IMR-90 (cell line): ENCODE measurements at regions not wholly inside any gene's neighbourhood (a gene's known extent, or its start where the extent isn't known, plus 50 kb on each side); places are given as distances from the start of the nearest gene placed in this dataset.
A peak's percentile ranks its signal among the peaks of the same experiment; 100 is the strongest.

Source experiments
- ATAC-seq: fragments of 200-7000 bp; cut with Tn5 transposase; 2 replicates; pipeline ENCODE4 v1.9.1; 2020; ENCODE audit warnings: low read depth, mild to moderate bottlenecking, moderate library complexity
- BruUV-seq: library from RNA; stranded (reverse); fragments of 400-500 nt; replicated peaks from 2 replicates; lab custom pipeline; 2021; lab: Mats Ljungman, UMichigan
- CTCF ChIA-PET: fragments of 300-600 bp; formaldehyde crosslinking; extraction: SDS; loops from one replicate; lab custom pipeline; 2021; ENCODE audit warnings: antibody characterized with exemption; lab: Yijun Ruan, JAX
- POLR2A ChIA-PET: fragments of 300-600 bp; sonication (Branson Sonifier 250); formaldehyde crosslinking; loops from one replicate; lab custom pipeline; 2022; ENCODE audit warnings: antibody characterized with exemption; ENCODE audit not compliant: unreplicated experiment; lab: Charles Lee
- DNase-seq: peaks from one replicate; pipeline ENCODE4 v3.0.0; 2013
- H2AFZ ChIP-seq: replicated peaks from 2 replicates; pipeline ENCODE3; 2013; ENCODE audit warnings: low read length, mild to moderate bottlenecking; ENCODE audit not compliant: poor library complexity
- H2AK5ac ChIP-seq: 2 replicates; pipeline ENCODE4 v1.6.1; 2013; ENCODE audit warnings: low read depth, low read length, inconsistent platforms
- H2AK9ac ChIP-seq: replicated peaks from 2 replicates; pipeline ENCODE3; 2013; ENCODE audit warnings: mild to moderate bottlenecking, low read depth, low read length, moderate library complexity; ENCODE audit not compliant: poor library complexity
- H2BK120ac ChIP-seq: 2 replicates; pipeline ENCODE4 v1.6.1; 2013; ENCODE audit warnings: low read depth, low read length, inconsistent platforms
- H2BK15ac ChIP-seq: 3 replicates; pipeline ENCODE4 v1.6.1; 2013; ENCODE audit warnings: low read depth, low read length, inconsistent platforms
- H2BK20ac ChIP-seq: 2 replicates; pipeline ENCODE4 v1.6.1; 2013; ENCODE audit warnings: low read depth, mild to moderate bottlenecking, inconsistent platforms, low read length, moderate library complexity
- H2BK5ac ChIP-seq: 2 replicates; pipeline ENCODE4 v1.6.1; 2013; ENCODE audit warnings: mild to moderate bottlenecking, low read depth, low read length, inconsistent platforms; ENCODE audit not compliant: poor library complexity, severe bottlenecking
- H3K14ac ChIP-seq: replicated peaks from 2 replicates; pipeline ENCODE4 v1.6.1; 2013; ENCODE audit warnings: low read depth, low read length, inconsistent platforms
- H3K18ac ChIP-seq: 2 replicates; pipeline ENCODE4 v1.6.1; 2013; ENCODE audit warnings: low read depth, low read length, control low read depth
- H3K23ac ChIP-seq: 2 replicates; pipeline ENCODE4 v1.6.1; 2013; ENCODE audit warnings: low read depth, low read length, inconsistent platforms
- H3K27ac ChIP-seq: 2 replicates; pipeline ENCODE4 v1.5.1; 2013; ENCODE audit warnings: mild to moderate bottlenecking, control low read depth, low read length; ENCODE audit not compliant: insufficient read depth
- H3K27me3 ChIP-seq: 2 replicates; pipeline ENCODE4 v1.6.1; 2013; ENCODE audit warnings: low read length; ENCODE audit not compliant: control insufficient read depth, insufficient read depth
- H3K36me3 ChIP-seq: 2 replicates; pipeline ENCODE4 v1.6.1; 2013; ENCODE audit warnings: low read length, mixed read lengths; ENCODE audit not compliant: control insufficient read depth, insufficient read depth
- H3K4ac ChIP-seq: 2 replicates; pipeline ENCODE4 v1.6.1; 2013; ENCODE audit warnings: low read depth, low read length, inconsistent platforms
- H3K4me1 ChIP-seq: 2 replicates; pipeline ENCODE4 v1.6.1; 2013; ENCODE audit warnings: low read length, mixed read lengths; ENCODE audit not compliant: control insufficient read depth, insufficient read depth
- H3K4me2 ChIP-seq: 2 replicates; pipeline ENCODE4 v1.6.1; 2013; ENCODE audit warnings: low read depth, mild to moderate bottlenecking, control low read depth, low read length, moderate library complexity
- H3K4me3 ChIP-seq: 2 replicates; pipeline ENCODE4 v1.5.1; 2013; ENCODE audit warnings: low read depth, mild to moderate bottlenecking, control low read depth, low read length, moderate library complexity; ENCODE audit not compliant: insufficient read depth
- H3K56ac ChIP-seq: 2 replicates; pipeline ENCODE4 v1.6.1; 2013; ENCODE audit warnings: low read length, inconsistent platforms; ENCODE audit not compliant: insufficient read depth; ENCODE audit errors: extremely low read depth
- H3K79me1 ChIP-seq, 2 experiments: 2 replicates each; pipeline ENCODE4 v1.6.1; 2013; ENCODE audit warnings: low read length in 2 of 2, inconsistent platforms in 1 of 2, low read depth in 1 of 2
- H3K9ac ChIP-seq: 2 replicates; pipeline ENCODE4 v1.6.1; 2013; ENCODE audit warnings: low read depth, low read length, control low read depth
- H3K9me1 ChIP-seq: 2 replicates; pipeline ENCODE4 v1.6.1; 2013; ENCODE audit warnings: low read length, inconsistent platforms; ENCODE audit not compliant: insufficient read depth
- H3K9me3 ChIP-seq: 2 replicates; pipeline ENCODE4 v1.6.1; 2013; ENCODE audit warnings: low read length; ENCODE audit not compliant: control insufficient read depth, insufficient read depth
- H4K20me1 ChIP-seq: 2 replicates; pipeline ENCODE4 v1.6.1; 2013; ENCODE audit warnings: low read length, inconsistent platforms; ENCODE audit not compliant: insufficient read depth
- H4K5ac ChIP-seq: 2 replicates; pipeline ENCODE4 v1.6.1; 2013; ENCODE audit warnings: mild to moderate bottlenecking, low read depth, low read length, control low read depth
- H4K8ac ChIP-seq, 2 experiments: 2 replicates each; pipeline ENCODE4 v1.6.1; 2013; ENCODE audit warnings: low read depth in 2 of 2, low read length in 2 of 2, control low read depth in 1 of 2, inconsistent platforms in 1 of 2
- H4K91ac ChIP-seq: 2 replicates; pipeline ENCODE4 v1.6.1; 2013; ENCODE audit warnings: low read depth, low read length, inconsistent platforms; ENCODE audit not compliant: insufficient read depth
- BHLHE40 ChIP-seq: fragments of 150-350 bp; IDR thresholded peaks from 2 replicates; pipeline ENCODE4 v1.6.1; 2016; ENCODE audit warnings: mild to moderate bottlenecking, low read depth, low read length
- CEBPB ChIP-seq: IDR thresholded peaks from 2 replicates; pipeline ENCODE4 v1.6.1; 2012; ENCODE audit warnings: low read depth, low read length, improper control_type of control experiment
- CHD1 ChIP-seq: IDR thresholded peaks from 2 replicates; pipeline ENCODE4 v1.6.1; 2012; ENCODE audit warnings: low read depth, low read length, improper control_type of control experiment
- FOS ChIP-seq: fragments of 150-350 bp; IDR thresholded peaks from 2 replicates; pipeline ENCODE4 v1.6.1; 2016; ENCODE audit warnings: low read depth, low read length
- MAFK ChIP-seq: IDR thresholded peaks from 2 replicates; pipeline ENCODE4 v1.6.1; 2012; ENCODE audit warnings: low read depth, low read length, improper control_type of control experiment
- MAZ ChIP-seq: IDR thresholded peaks from 2 replicates; pipeline ENCODE4 v1.6.1; 2012; ENCODE audit warnings: low read depth, mild to moderate bottlenecking, low read length, improper control_type of control experiment, moderate library complexity, borderline replicate concordance
- MXI1 ChIP-seq: IDR thresholded peaks from 2 replicates; pipeline ENCODE4 v1.6.1; 2012; ENCODE audit warnings: low read depth, mild to moderate bottlenecking, low read length, moderate library complexity, borderline replicate concordance
- NFE2L2 ChIP-seq: fragments of 150-350 bp; IDR thresholded peaks from 2 replicates; pipeline ENCODE4 v1.6.1; 2016; ENCODE audit warnings: low read depth, mild to moderate bottlenecking, low read length
- POLR2A ChIP-seq: IDR thresholded peaks from 2 replicates; pipeline ENCODE4 v1.6.1; 2012; ENCODE audit warnings: mild to moderate bottlenecking, low read depth, low read length
- RAD21 ChIP-seq: IDR thresholded peaks from 2 replicates; pipeline ENCODE4 v1.6.1; 2012; ENCODE audit warnings: low read length, improper control_type of control experiment
- RCOR1 ChIP-seq: IDR thresholded peaks from 2 replicates; pipeline ENCODE4 v1.6.1; 2012; ENCODE audit warnings: mild to moderate bottlenecking, low read length, improper control_type of control experiment; ENCODE audit not compliant: insufficient replicate concordance
- RFX5 ChIP-seq: IDR thresholded peaks from 2 replicates; pipeline ENCODE4 v1.8.0; 2012; ENCODE audit warnings: low read depth, mild to moderate bottlenecking, low read length, moderate library complexity
- SMC3 ChIP-seq: fragments of 150-350 bp; IDR thresholded peaks from 2 replicates; pipeline ENCODE4 v1.6.1; 2016; ENCODE audit warnings: low read depth, mild to moderate bottlenecking, antibody characterized with exemption, low read length, moderate library complexity
- WGBS, 2 experiments: methylation state at CpG; one replicate each; pipeline versions ENCODE4 v1.1.5 to v1.1.7; 2013; ENCODE audit warnings: missing lambda C conversion rate in 2 of 2; ENCODE audit not compliant: insufficient read length in 1 of 2; ENCODE audit errors: extremely low coverage in 2 of 2; 5-methylcytosine and 5-hydroxymethylcytosine counted together
- dilution Hi-C: fragments of 300-500 bp; cut with HindIII; formaldehyde crosslinking; loops from one replicate; pipeline ENCODE4 v1.14.3; 2018; ENCODE audit warnings: low sequenced_read_pairs; ENCODE audit not compliant: unreplicated experiment
- in situ Hi-C: fragments of 300-500 bp; cut with MboI; formaldehyde crosslinking; loops from 3 replicates; pipeline ENCODE4 v1.14.3; 2019; ENCODE audit warnings: low sequenced_read_pairs, inconsistent platforms, mixed read lengths
- intact Hi-C: fragments of 100-400 bp; cut with micrococcal nuclease; formaldehyde crosslinking; loops from 2 replicates; pipeline ENCODE4 v1.10.0; 2022
- TF ChIP-seq, protein P1 (sequence below): fragments of 150-350 bp; IDR thresholded peaks from 2 replicates; pipeline ENCODE4 v1.6.1; 2016; ENCODE audit warnings: low read depth, mild to moderate bottlenecking, low read length, moderate library complexity, borderline replicate concordance
- TF ChIP-seq, protein P2 (sequence below): fragments of 150-350 bp; IDR thresholded peaks from 2 replicates; pipeline ENCODE4 v1.6.1; 2017; ENCODE audit warnings: mild to moderate bottlenecking, antibody characterized with exemption, low read length, low read depth
- TF ChIP-seq, protein P3 (sequence below): conservative IDR thresholded peaks from 2 replicates; pipeline ENCODE4 v1.5.1; 2012; ENCODE audit warnings: mild to moderate bottlenecking, low read depth, low read length, improper control_type of control experiment

DNA sequence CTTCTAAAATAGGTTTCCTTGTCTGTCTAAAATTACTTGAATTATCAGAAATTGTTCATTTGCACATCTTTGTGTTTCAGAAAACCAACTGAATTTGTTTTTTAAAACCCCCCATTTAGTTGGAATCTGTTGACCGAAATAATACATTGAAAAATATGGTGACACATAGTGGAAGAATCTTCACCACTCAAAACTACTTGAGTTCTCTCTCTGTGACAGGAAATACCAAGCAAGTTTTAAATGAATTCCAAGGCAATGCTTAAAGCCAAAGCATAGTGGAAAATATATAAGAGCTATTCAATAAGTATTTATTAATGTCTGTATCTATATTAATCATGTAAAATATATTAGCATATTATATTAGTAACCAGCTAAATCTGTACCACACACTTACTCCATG, 224.9 kb upstream of the COL8A1 start:
- Histone ChIP-seq H3K36me3 (no peaks in the 10 kb centered on the region), H3K4me2 (peak overlapping the region; percentile 72; the same call in 1 of the 2 replicates), H2AK5ac (no peak overlapping the region), H4K91ac (peak overlapping the region; percentile 89), H3K4ac (peak overlapping the region; percentile 94; the same call in 1 of the 2 replicates), H3K4me1 (peaks cover 15% of the 10 kb centered on the region), H3K18ac (peak overlapping the region; percentile 97), H3K9me3 (no peaks in the 10 kb centered on the region), H2BK120ac (peak overlapping the region; percentile 100), H3K9ac (no peak overlapping the region), H3K56ac (peak overlapping the region; percentile 89), H3K27ac (peak overlapping the region; percentile 80; the same call in 1 of the 2 replicates), H2BK20ac (peak overlapping the region; percentile 98), H2AK9ac (no peak overlapping the region), H2BK15ac (no peak overlapping the region), H4K20me1 (no peaks in the 10 kb centered on the region), H3K4me3 (no peak overlapping the region), H4K5ac (peak overlapping the region; percentile 86; the same call in 1 of the 2 replicates), H3K14ac (peak overlapping the region; percentile 47; the same call in 1 of the 2 replicates), H2BK5ac (peak overlapping the region; percentile 100), H3K23ac (peak overlapping the region; percentile 89; the same call in 1 of the 2 replicates), H3K27me3 (no peaks in the 10 kb centered on the region), H3K9me1 (peaks cover 3% of the 10 kb centered on the region; the same call in 1 of the 2 replicates), H3K79me1 (no peaks in the 10 kb centered on the region), H4K8ac (peak overlapping the region; percentile 73 to 96; a peak in 3 of 4 replicates), H2AFZ (no peak overlapping the region)
- in situ Hi-C loops (no loop called here), intact Hi-C loops (loop anchor here (5.0 to 10.0 kb wide), 3 partner anchors 59 to 341 kb away; partner anchors contain the start of gene COL8A1), dilution Hi-C loops (no loop called here)
- POLR2A ChIA-PET, result interaction anchor here (0.7 kb wide), 1 partner anchor 223 kb away, joined by 4 read pairs; no protein-coding TSS in a partner anchor
- DNase-seq (peak; percentile 76), ATAC-seq (peak; percentile 87)
- CTCF ChIA-PET, result interaction anchor here (0.6 kb wide), 1 partner anchor 962 kb away, joined by 3 read pairs; no protein-coding TSS in a partner anchor
- TF ChIP-seq MAFK, result no peak
- no peak for TF ChIP-seq MXI1
- no peak for TF ChIP-seq RFX5
- no peak for TF ChIP-seq MAZ
- no peak for TF ChIP-seq FOS
- no peak for TF ChIP-seq CEBPB
- TF ChIP-seq, protein P1, sequence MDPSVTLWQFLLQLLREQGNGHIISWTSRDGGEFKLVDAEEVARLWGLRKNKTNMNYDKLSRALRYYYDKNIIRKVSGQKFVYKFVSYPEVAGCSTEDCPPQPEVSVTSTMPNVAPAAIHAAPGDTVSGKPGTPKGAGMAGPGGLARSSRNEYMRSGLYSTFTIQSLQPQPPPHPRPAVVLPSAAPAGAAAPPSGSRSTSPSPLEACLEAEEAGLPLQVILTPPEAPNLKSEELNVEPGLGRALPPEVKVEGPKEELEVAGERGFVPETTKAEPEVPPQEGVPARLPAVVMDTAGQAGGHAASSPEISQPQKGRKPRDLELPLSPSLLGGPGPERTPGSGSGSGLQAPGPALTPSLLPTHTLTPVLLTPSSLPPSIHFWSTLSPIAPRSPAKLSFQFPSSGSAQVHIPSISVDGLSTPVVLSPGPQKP, result no peak
- no peak for TF ChIP-seq POLR2A
- TF ChIP-seq, protein P2, sequence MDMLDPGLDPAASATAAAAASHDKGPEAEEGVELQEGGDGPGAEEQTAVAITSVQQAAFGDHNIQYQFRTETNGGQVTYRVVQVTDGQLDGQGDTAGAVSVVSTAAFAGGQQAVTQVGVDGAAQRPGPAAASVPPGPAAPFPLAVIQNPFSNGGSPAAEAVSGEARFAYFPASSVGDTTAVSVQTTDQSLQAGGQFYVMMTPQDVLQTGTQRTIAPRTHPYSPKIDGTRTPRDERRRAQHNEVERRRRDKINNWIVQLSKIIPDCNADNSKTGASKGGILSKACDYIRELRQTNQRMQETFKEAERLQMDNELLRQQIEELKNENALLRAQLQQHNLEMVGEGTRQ, result no peak
- no peak for TF ChIP-seq BHLHE40
- TF ChIP-seq CHD1, result no peak
- TF ChIP-seq, protein P3, sequence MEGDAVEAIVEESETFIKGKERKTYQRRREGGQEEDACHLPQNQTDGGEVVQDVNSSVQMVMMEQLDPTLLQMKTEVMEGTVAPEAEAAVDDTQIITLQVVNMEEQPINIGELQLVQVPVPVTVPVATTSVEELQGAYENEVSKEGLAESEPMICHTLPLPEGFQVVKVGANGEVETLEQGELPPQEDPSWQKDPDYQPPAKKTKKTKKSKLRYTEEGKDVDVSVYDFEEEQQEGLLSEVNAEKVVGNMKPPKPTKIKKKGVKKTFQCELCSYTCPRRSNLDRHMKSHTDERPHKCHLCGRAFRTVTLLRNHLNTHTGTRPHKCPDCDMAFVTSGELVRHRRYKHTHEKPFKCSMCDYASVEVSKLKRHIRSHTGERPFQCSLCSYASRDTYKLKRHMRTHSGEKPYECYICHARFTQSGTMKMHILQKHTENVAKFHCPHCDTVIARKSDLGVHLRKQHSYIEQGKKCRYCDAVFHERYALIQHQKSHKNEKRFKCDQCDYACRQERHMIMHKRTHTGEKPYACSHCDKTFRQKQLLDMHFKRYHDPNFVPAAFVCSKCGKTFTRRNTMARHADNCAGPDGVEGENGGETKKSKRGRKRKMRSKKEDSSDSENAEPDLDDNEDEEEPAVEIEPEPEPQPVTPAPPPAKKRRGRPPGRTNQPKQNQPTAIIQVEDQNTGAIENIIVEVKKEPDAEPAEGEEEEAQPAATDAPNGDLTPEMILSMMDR, result no peak
- TF ChIP-seq RAD21, result no peak
- no peak for TF ChIP-seq NFE2L2
- TF ChIP-seq RCOR1, result no peak
- no peak for TF ChIP-seq SMC3
- no TSS peak for BruUV-seq
- no CpG with 5 or more reads among the region's 1 CpG for WGBS, 2 experiments
